KMS-11 (cell line): ENCODE measurements at regions not wholly inside any gene's neighbourhood (a gene's known extent, or its start where the extent isn't known, plus 50 kb on each side); places are given as distances from the start of the nearest gene placed in this dataset.

Experiments used
- H2AFZ ChIP-seq: fragments of 200-600 bp; sonication (generic); 2 replicates; pipeline ENCODE4 v1.6.1; 2016; ENCODE audit warnings: antibody characterized with exemption, mixed run types, low read depth
- H3K27ac ChIP-seq: fragments of 200-600 bp; sonication (generic); 2 replicates; pipeline ENCODE4 v1.6.1; 2016; ENCODE audit warnings: mild to moderate bottlenecking, mixed run types
- H3K27me3 ChIP-seq: fragments of 200-600 bp; sonication (generic); 2 replicates; pipeline ENCODE4 v1.6.1; 2017; ENCODE audit warnings: mild to moderate bottlenecking, low read depth, mixed run types, moderate library complexity; ENCODE audit not compliant: insufficient read depth
- H3K36me3 ChIP-seq: fragments of 200-600 bp; sonication (generic); 2 replicates; pipeline ENCODE4 v1.6.1; 2017; ENCODE audit warnings: mild to moderate bottlenecking, mixed run types; ENCODE audit not compliant: insufficient read depth
- H3K4me1 ChIP-seq: fragments of 200-600 bp; sonication (generic); 2 replicates; pipeline ENCODE4 v1.6.1; 2016; ENCODE audit warnings: mild to moderate bottlenecking, low read depth, mixed run types; ENCODE audit not compliant: poor library complexity, severe bottlenecking
- H3K4me2 ChIP-seq: fragments of 200-600 bp; sonication (generic); 2 replicates; pipeline ENCODE4 v1.7.0; 2016; ENCODE audit warnings: mild to moderate bottlenecking, mixed run types
- H3K4me3 ChIP-seq: fragments of 200-600 bp; sonication (generic); IDR thresholded peaks from 2 replicates; pipeline ENCODE4 v1.6.1; 2017; ENCODE audit warnings: low read depth, low read length, mixed read lengths; ENCODE audit not compliant: insufficient read depth
- H3K79me2 ChIP-seq: fragments of 200-600 bp; sonication (generic); 2 replicates; pipeline ENCODE4 v1.6.1; 2016; ENCODE audit warnings: low read depth, mixed run types; ENCODE audit not compliant: insufficient read depth
- H3K9ac ChIP-seq: fragments of 200-600 bp; sonication (generic); 2 replicates; pipeline ENCODE4 v1.6.1; 2016; ENCODE audit warnings: mild to moderate bottlenecking, mixed run types
- H4K20me1 ChIP-seq: fragments of 200-600 bp; sonication (generic); 2 replicates; pipeline ENCODE4 v1.6.1; 2016; ENCODE audit warnings: mild to moderate bottlenecking, mixed run types; ENCODE audit not compliant: insufficient read depth
- TF ChIP-seq, protein P1 (sequence below): fragments of 200-600 bp; sonication (generic); conservative IDR thresholded peaks from 2 replicates; pipeline ENCODE4 v1.6.1; 2017; ENCODE audit warnings: low read depth, mild to moderate bottlenecking, antibody characterized with exemption, low read length, moderate library complexity, mixed read lengths

DNA sequence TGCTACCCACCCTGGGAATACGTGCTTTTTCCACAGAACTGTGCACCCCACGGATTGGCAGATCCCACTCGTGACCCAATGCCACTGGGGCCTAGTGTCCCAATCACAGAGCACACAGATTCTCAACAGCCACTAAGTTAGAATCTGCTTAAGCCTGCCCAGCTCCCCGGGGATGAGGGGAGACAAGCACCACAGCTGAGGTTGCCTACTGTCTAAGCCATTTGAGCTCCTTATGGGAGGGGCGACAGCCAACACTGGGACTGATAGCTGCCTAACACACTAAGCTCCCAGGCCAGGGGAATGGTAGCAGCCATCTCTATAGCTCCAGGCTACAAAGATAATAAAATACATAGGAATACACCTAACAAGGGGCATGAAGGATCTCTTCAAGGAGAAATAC lies 93.5 kb upstream of the GUCY1A1 start:
- TF ChIP-seq, protein P1, sequence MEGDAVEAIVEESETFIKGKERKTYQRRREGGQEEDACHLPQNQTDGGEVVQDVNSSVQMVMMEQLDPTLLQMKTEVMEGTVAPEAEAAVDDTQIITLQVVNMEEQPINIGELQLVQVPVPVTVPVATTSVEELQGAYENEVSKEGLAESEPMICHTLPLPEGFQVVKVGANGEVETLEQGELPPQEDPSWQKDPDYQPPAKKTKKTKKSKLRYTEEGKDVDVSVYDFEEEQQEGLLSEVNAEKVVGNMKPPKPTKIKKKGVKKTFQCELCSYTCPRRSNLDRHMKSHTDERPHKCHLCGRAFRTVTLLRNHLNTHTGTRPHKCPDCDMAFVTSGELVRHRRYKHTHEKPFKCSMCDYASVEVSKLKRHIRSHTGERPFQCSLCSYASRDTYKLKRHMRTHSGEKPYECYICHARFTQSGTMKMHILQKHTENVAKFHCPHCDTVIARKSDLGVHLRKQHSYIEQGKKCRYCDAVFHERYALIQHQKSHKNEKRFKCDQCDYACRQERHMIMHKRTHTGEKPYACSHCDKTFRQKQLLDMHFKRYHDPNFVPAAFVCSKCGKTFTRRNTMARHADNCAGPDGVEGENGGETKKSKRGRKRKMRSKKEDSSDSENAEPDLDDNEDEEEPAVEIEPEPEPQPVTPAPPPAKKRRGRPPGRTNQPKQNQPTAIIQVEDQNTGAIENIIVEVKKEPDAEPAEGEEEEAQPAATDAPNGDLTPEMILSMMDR: no peak
- no peaks in the 10 kb centered on the region for H3K27me3 ChIP-seq
- no peak overlapping the region for H3K9ac ChIP-seq
- no peaks in the 10 kb centered on the region for H3K79me2 ChIP-seq
- no peak overlapping the region for H3K4me2 ChIP-seq
- H3K4me1 ChIP-seq: no peaks in the 10 kb centered on the region
- no peak overlapping the region for H2AFZ ChIP-seq
- H3K36me3 ChIP-seq: no peaks in the 10 kb centered on the region
- H4K20me1 ChIP-seq: no peaks in the 10 kb centered on the region
- no peak overlapping the region for H3K27ac ChIP-seq
- no peak overlapping the region for H3K4me3 ChIP-seq

GRCh38 chr4:155572106-155572703 lies 94.4 kb upstream of the GUCY1A1 start:
- Histone ChIP-seq H4K20me1 (no peaks in the 10 kb centered on the region), H3K4me3 (no peak overlapping the region), H3K79me2 (no peaks in the 10 kb centered on the region), H3K27ac (no peak overlapping the region), H3K27me3 (no peaks in the 10 kb centered on the region), H3K36me3 (no peaks in the 10 kb centered on the region), H3K9ac (no peak overlapping the region), H2AFZ (no peak overlapping the region), H3K4me1 (no peaks in the 10 kb centered on the region), H3K4me2 (no peak overlapping the region)
- TF ChIP-seq, protein P1: no peak

DNA sequence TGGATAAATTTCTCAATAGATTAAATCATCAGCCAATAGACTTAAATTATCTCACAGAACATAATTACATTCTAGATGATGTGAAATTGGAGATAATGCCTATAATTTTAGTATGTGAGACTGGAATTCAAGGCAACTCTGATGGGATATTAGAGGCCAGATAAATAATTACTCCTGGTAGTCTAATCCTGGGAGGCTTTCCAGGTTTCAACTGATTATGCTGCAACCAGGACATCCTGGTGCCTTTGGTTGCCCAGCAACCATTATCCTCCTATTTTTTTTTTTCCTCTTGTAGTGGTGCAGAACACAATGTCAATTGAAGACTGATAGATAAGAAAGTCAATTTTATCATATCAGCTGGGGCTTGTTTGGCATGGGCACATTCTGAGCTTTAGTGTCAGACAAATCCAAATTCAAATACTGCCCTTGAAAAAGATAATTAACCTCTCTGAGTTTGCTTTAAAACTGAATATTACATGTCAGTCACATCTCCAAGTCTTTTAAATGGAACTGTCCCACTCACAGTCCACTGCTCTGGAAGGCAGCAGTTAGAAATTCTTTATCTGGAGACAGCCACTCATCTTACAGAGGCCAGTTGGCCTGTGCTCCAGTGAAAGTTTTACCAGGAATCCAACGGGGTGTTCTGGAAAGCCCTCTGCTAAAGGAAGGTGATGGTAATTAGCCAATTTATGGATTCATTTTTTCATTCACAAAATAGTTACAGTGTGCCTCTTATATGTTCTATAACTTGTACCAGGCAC lies 95.3 kb upstream of the GUCY1A1 start:
- H3K27ac ChIP-seq: no peak overlapping the region
- H4K20me1 ChIP-seq: no peaks in the 10 kb centered on the region
- no peaks in the 10 kb centered on the region for H3K36me3 ChIP-seq
- no peak overlapping the region for H3K4me2 ChIP-seq
- TF ChIP-seq, protein P1: no peak
- no peaks in the 10 kb centered on the region for H3K4me1 ChIP-seq
- no peak overlapping the region for H3K4me3 ChIP-seq
- H3K79me2 ChIP-seq: no peaks in the 10 kb centered on the region
- no peaks in the 10 kb centered on the region for H3K27me3 ChIP-seq
- H3K9ac ChIP-seq: no peak overlapping the region
- H2AFZ ChIP-seq: no peak overlapping the region

- Histone ChIP-seq H4K20me1 (no peaks in the 10 kb centered on the region), H3K79me2 (no peaks in the 10 kb centered on the region), H3K4me1 (no peaks in the 10 kb centered on the region), H3K9ac (no peak overlapping the region), H3K36me3 (no peaks in the 10 kb centered on the region), H2AFZ (no peak overlapping the region), H3K27me3 (no peaks in the 10 kb centered on the region), H3K27ac (no peak overlapping the region), H3K4me2 (no peak overlapping the region), H3K4me3 (no peak overlapping the region)
- TF ChIP-seq, protein P1: no peak
Measured at GRCh38 chr4:155570661-155571060, 96.0 kb upstream of the GUCY1A1 start.
